Thyroid gland (tissue), 4 donors: ENCODE measurements at regions not wholly inside any gene's neighbourhood (a gene's known extent, or its start where the extent isn't known, plus 50 kb on each side); places are given as distances from the start of the nearest gene placed in this dataset.

Source experiments
- DNase-seq, 2 donors: peaks; one replicate each; pipeline ENCODE4 v3.0.0-alpha.2; 2019
- H3K27ac ChIP-seq, 3 donors: fragments of 200-600 bp; sonication (generic); 1 replicate in 2 of 3; 2 replicates in 1 of 3; pipeline ENCODE4 v1.5.1; 2016 to 2019; ENCODE audit warnings: mild to moderate bottlenecking in 1 of 3, moderate library complexity in 1 of 3
- H3K27me3 ChIP-seq: fragments of 200-600 bp; sonication (generic); one replicate; pipeline ENCODE4 v1.5.1; 2019
- H3K36me3 ChIP-seq, 2 donors: fragments of 200-600 bp; sonication (generic); one replicate each; pipeline ENCODE4 v1.5.1; 2016 to 2019
- H3K4me1 ChIP-seq, 2 donors: fragments of 200-600 bp; sonication (generic); one replicate each; pipeline ENCODE4 v1.5.1; 2017 to 2019
- H3K4me3 ChIP-seq, 3 donors: fragments of 200-600 bp; sonication (generic); replicated peaks in 1 of 3; 1 replicate in 2 of 3; 2 replicates in 1 of 3; pipeline ENCODE4 v1.5.1; 2016; ENCODE audit warnings: mild to moderate bottlenecking in 1 of 3
- H3K9me3 ChIP-seq: fragments of 200-600 bp; sonication (generic); one replicate; pipeline ENCODE4 v1.5.1; 2017
- POLR2A ChIP-seq, 2 donors: fragments of 450-650 bp; IDR thresholded peaks; one replicate each; pipeline ENCODE4 v1.6.1; 2017; ENCODE audit warnings: antibody characterized with exemption in 2 of 2, mild to moderate bottlenecking in 2 of 2, moderate library complexity in 1 of 2
- WGBS, 2 donors: methylation state at CpG; one replicate each; pipeline ENCODE4 v1.1.5; 2017; 5-methylcytosine and 5-hydroxymethylcytosine counted together
- intact Hi-C: fragments of 100-400 bp; cut with DNase I; formaldehyde crosslinking; loops from one replicate; pipeline ENCODE4 v1.15.1; 2023
- TF ChIP-seq, protein P1 (sequence below), 6 experiments: fragments of 200-600 bp in 3 of 6; fragments of 450-650 bp in 3 of 6; sonication (generic) in 3 of 6; IDR thresholded peaks; one replicate each; pipeline ENCODE4 v1.5.1; 2016 to 2019; ENCODE audit warnings: antibody characterized with exemption in 6 of 6, mild to moderate bottlenecking in 2 of 6, inconsistent platforms in 1 of 6, moderate library complexity in 1 of 6

DNA sequence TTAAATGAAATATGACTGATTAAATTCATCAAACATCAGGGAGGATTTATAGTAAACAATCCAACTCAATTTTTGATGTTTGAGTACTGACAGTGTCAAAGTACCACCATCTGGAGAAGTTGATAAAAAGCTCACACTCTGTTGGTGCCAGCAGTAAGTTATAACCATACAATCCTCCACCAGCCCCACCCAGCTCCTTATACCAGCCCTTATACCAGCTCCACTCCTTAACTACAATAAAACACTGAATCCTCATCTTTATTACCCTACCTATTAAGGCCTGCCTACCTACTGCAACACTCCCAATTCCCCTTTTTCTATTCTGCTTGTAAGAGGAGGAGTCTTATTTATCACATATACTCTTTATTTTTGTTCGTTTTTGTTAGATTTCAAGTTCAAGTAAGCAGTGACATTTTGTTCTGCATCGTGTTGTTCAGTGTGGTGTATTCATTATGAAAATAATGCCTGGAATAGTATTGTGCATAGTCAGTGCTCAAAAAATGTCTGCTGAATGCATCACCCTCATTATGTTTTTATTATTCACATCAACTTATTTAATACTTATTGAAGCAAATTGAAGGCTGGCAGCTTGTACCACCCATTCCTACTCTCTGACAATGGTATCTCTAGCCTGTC lies 954.7 kb upstream of the ADGRB3 start:
- Histone ChIP-seq H3K36me3 (no peaks in the 10 kb centered on the region), H3K4me3 (no peak overlapping the region), H3K9me3 (no peaks in the 10 kb centered on the region), H3K27ac (no peak overlapping the region), H3K4me1 (no peaks in the 10 kb centered on the region), H3K27me3 (no peaks in the 10 kb centered on the region)
- DNase-seq, result no peak
- intact Hi-C loops, result no loop called here
- TF ChIP-seq POLR2A (IDR thresholded peaks at IDR 0.05), result no peak
- TF ChIP-seq, protein P1, sequence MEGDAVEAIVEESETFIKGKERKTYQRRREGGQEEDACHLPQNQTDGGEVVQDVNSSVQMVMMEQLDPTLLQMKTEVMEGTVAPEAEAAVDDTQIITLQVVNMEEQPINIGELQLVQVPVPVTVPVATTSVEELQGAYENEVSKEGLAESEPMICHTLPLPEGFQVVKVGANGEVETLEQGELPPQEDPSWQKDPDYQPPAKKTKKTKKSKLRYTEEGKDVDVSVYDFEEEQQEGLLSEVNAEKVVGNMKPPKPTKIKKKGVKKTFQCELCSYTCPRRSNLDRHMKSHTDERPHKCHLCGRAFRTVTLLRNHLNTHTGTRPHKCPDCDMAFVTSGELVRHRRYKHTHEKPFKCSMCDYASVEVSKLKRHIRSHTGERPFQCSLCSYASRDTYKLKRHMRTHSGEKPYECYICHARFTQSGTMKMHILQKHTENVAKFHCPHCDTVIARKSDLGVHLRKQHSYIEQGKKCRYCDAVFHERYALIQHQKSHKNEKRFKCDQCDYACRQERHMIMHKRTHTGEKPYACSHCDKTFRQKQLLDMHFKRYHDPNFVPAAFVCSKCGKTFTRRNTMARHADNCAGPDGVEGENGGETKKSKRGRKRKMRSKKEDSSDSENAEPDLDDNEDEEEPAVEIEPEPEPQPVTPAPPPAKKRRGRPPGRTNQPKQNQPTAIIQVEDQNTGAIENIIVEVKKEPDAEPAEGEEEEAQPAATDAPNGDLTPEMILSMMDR (IDR thresholded peaks at IDR 0.05), result no peak
- WGBS, 2 donors, result 78 to 85% methylated on average over 2 of the region's 2 CpGs

DNA sequence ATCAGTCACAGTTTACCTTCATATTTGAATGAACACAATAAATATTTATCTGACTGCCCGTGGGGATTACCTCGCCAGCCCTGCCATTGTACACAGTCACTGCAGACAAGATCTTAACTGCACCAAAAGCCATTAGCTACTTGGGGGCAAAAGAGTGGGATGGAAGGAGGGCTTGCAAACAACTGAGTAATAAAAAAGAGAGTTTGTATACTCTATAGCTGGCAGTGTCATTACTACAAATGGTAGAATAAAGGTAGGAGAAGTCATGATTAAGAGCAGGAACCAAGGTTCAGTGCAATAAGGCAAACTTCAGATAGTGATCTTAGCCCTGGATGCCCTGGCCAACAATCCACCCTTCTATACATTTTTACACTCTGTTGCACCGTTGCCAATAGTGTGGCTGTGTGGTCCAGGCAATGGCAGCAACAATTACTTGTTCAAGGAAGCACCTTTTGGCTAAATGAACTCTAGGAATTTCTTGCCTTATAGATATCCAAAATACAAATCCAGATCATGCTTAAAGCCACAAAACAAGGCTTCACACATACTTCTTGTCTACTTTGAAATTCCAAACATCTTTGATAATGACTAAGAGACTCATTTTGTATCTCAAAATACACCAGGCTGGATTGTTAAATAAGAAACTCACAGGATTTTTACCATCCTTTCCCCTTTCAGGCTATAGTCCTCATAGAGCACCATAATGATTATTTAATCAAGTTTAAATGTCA lies 955.4 kb upstream of the ADGRB3 start:
- no peak for DNase-seq
- Histone ChIP-seq H3K4me1 (no peaks in the 10 kb centered on the region), H3K27ac (no peak overlapping the region), H3K27me3 (no peaks in the 10 kb centered on the region), H3K36me3 (no peaks in the 10 kb centered on the region), H3K9me3 (no peaks in the 10 kb centered on the region), H3K4me3 (no peak overlapping the region)
- TF ChIP-seq, protein P1 (IDR thresholded peaks at IDR 0.05), result no peak
- TF ChIP-seq POLR2A (IDR thresholded peaks at IDR 0.05), result no peak
- 74 to 82% methylated on average over 3 of the region's 3 CpGs for whole genome bisulfite sequencing, 2 donors
- intact Hi-C loops, result no loop called here

DNA sequence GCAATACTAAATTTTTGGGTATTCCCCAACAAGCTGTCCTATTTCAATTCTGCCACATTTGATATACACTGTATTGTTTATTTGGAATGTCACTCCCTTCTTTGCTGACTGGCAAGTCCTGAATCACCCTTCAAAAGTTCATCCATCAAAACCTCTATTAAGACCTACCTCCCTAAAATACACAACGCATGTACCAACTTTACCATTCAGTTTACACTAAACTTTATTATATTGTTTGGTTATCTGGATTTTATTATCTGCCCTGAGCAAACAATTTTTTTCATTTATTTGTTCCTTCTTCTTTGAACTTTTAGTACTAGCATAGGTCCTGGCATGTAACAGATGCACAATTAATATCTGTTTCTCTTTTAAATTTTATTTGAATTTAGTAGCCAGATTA lies 958.2 kb upstream of the ADGRB3 start:
- Histone ChIP-seq H3K4me1 (no peaks in the 10 kb centered on the region), H3K4me3 (no peak overlapping the region), H3K27ac (no peak overlapping the region), H3K9me3 (no peaks in the 10 kb centered on the region), H3K27me3 (no peaks in the 10 kb centered on the region), H3K36me3 (no peaks in the 10 kb centered on the region)
- 96 to 97% methylated on average over 1 of the region's 1 CpG for WGBS, 2 donors
- TF ChIP-seq POLR2A (IDR thresholded peaks at IDR 0.05), result no peak
- TF ChIP-seq, protein P1 (IDR thresholded peaks at IDR 0.05), result no peak
- DNase-seq, result no peak
- intact Hi-C loops, result no loop called here

DNA sequence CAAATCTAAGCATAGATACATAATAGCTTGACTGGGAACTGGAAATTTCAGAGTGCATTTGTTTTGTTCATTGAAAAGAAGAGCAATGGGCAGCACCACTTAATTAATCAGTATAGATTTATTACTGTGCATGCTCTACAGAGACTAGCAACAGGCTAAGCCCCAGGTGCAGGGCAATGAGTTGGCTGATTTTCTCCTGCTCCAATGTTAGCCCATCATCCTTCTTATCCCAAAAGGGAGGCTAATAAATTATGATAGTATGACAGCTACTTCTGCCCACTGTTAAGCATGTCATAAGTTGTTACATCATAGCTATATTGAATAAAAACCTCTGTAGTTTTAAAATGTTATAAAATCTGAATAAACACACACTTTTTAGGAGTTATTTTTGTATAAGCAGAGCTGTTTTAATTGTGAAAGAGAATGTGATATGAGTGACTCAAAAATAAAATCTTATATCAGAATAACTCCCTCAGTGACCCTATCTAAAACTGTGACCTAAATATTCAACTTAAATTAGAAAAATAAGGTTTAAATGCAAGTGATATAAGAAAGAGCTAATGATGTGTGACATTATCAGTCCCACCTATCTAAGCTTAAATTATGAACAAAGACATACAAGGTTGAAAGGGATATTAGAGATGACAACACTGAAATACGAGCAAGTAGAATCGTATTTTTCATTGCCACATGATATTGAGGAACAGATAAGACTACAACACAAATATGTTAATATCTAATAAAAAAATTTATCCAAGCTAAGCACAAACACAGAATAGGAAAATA lies 967.3 kb upstream of the ADGRB3 start:
- 76 to 86% methylated on average over 2 of the region's 2 CpGs for WGBS, 2 donors
- H3K4me1 ChIP-seq, result no peaks in the 10 kb centered on the region
- no peak overlapping the region for H3K4me3 ChIP-seq
- H3K36me3 ChIP-seq, result no peaks in the 10 kb centered on the region
- H3K9me3 ChIP-seq, result no peaks in the 10 kb centered on the region
- no peak overlapping the region for H3K27ac ChIP-seq
- no peak for TF ChIP-seq POLR2A (IDR thresholded peaks at IDR 0.05)
- TF ChIP-seq, protein P1 (IDR thresholded peaks at IDR 0.05), result no peak
- intact Hi-C loops, result no loop called here
- DNase-seq, result no peak
- H3K27me3 ChIP-seq, result no peaks in the 10 kb centered on the region
